Liver (tissue), 8 donors: ENCODE measurements at regions not wholly inside any gene's neighbourhood (a gene's known extent, or its start where the extent isn't known, plus 50 kb on each side); places are given as distances from the start of the nearest gene placed in this dataset.

Experiments used
- DNase-seq: peaks from one replicate; pipeline ENCODE4 v3.0.0-alpha.2; 2017; ENCODE audit warnings: low spot score
- H3K27ac ChIP-seq, 2 donors: one replicate each; pipeline ENCODE4 v1.7.0; 2013; ENCODE audit warnings: inconsistent platforms in 2 of 2, low read length in 2 of 2, control low read depth in 1 of 2, low read depth in 1 of 2, mild to moderate bottlenecking in 1 of 2
- H3K27me3 ChIP-seq, 4 donors: one replicate each; pipeline versions ENCODE4 v1.6.1 to v1.7.0; 2013; ENCODE audit warnings: low read length in 3 of 4, inconsistent platforms in 1 of 4, mild to moderate bottlenecking in 1 of 4, moderate library complexity in 1 of 4; ENCODE audit not compliant: control insufficient read depth in 4 of 4, insufficient read depth in 4 of 4
- H3K36me3 ChIP-seq, 4 donors: one replicate each; pipeline versions ENCODE4 v1.6.1 to v1.7.0; 2013; ENCODE audit warnings: low read length in 3 of 4, mild to moderate bottlenecking in 3 of 4, low read depth in 1 of 4, moderate library complexity in 1 of 4; ENCODE audit not compliant: control insufficient read depth in 4 of 4, insufficient read depth in 3 of 4
- H3K4me1 ChIP-seq, 4 donors: one replicate each; pipeline versions ENCODE4 v1.6.1 to v1.7.0; 2013; ENCODE audit warnings: low read length in 3 of 4, mild to moderate bottlenecking in 3 of 4, moderate library complexity in 1 of 4; ENCODE audit not compliant: control insufficient read depth in 4 of 4, insufficient read depth in 4 of 4
- H3K4me3 ChIP-seq, 3 donors: one replicate each; pipeline versions ENCODE4 v1.6.1 to v1.7.0; 2013; ENCODE audit warnings: low read length in 3 of 3, control low read depth in 1 of 3, low read depth in 1 of 3, mild to moderate bottlenecking in 1 of 3
- H3K9ac ChIP-seq, 2 donors: one replicate each; pipeline ENCODE4 v1.7.0; 2013; ENCODE audit warnings: low read length in 2 of 2, mild to moderate bottlenecking in 2 of 2, moderate library complexity in 2 of 2, control low read depth in 1 of 2, low read depth in 1 of 2
- H3K9me3 ChIP-seq, 4 donors: one replicate each; pipeline versions ENCODE4 v1.6.1 to v1.7.0; 2013; ENCODE audit warnings: low read length in 3 of 4; ENCODE audit not compliant: control insufficient read depth in 4 of 4
- EGR1 ChIP-seq, 2 donors: IDR thresholded peaks; 2 replicates each; pipeline ENCODE4 v1.6.1; 2016 to 2018; ENCODE audit warnings: antibody characterized with exemption in 2 of 2, low read depth in 2 of 2
- FOXA1 ChIP-seq: IDR thresholded peaks from 2 replicates; pipeline ENCODE4 v1.6.1; 2016; ENCODE audit warnings: antibody characterized with exemption
- FOXA2 ChIP-seq: IDR thresholded peaks from 2 replicates; pipeline ENCODE4 v1.6.1; 2016; ENCODE audit warnings: antibody characterized with exemption
- GABPA ChIP-seq, 2 donors: IDR thresholded peaks in 1 of 2; conservative IDR thresholded peaks in 1 of 2; 2 replicates each; pipeline ENCODE4 v1.6.1; 2016; ENCODE audit warnings: antibody characterized with exemption in 2 of 2, mild to moderate bottlenecking in 1 of 2, moderate library complexity in 1 of 2
- HNF4A ChIP-seq, 2 donors: conservative IDR thresholded peaks; 2 replicates each; pipeline ENCODE4 v1.6.1; 2016; ENCODE audit warnings: antibody characterized with exemption in 2 of 2, mild to moderate bottlenecking in 2 of 2
- HNF4G ChIP-seq: IDR thresholded peaks from 2 replicates; pipeline ENCODE4 v1.6.1; 2016; ENCODE audit warnings: antibody characterized with exemption
- JUND ChIP-seq, 2 donors: IDR thresholded peaks; 2 replicates each; pipeline ENCODE4 v1.6.1; 2016; ENCODE audit warnings: antibody characterized with exemption in 2 of 2
- NR2F2 ChIP-seq: IDR thresholded peaks from 2 replicates; pipeline ENCODE4 v1.6.1; 2016; ENCODE audit warnings: antibody characterized with exemption
- RAD21 ChIP-seq, 2 donors: IDR thresholded peaks; 2 replicates each; pipeline ENCODE4 v1.6.1; 2016; ENCODE audit warnings: antibody characterized with exemption in 2 of 2, mild to moderate bottlenecking in 2 of 2
- RXRA ChIP-seq, 2 donors: IDR thresholded peaks; 2 replicates each; pipeline ENCODE4 v1.6.1; 2017 to 2018; ENCODE audit warnings: antibody characterized with exemption in 2 of 2, mild to moderate bottlenecking in 1 of 2
- SP1 ChIP-seq: IDR thresholded peaks from 2 replicates; pipeline ENCODE4 v1.6.1; 2018; ENCODE audit warnings: antibody characterized with exemption, mild to moderate bottlenecking
- TAF1 ChIP-seq: conservative IDR thresholded peaks from 2 replicates; pipeline ENCODE4 v1.6.1; 2016; ENCODE audit warnings: antibody characterized with exemption, mild to moderate bottlenecking
- YY1 ChIP-seq: IDR thresholded peaks from 2 replicates; pipeline ENCODE4 v1.6.1; 2016; ENCODE audit warnings: antibody characterized with exemption, mild to moderate bottlenecking
- ZBTB33 ChIP-seq: IDR thresholded peaks from 2 replicates; pipeline ENCODE4 v1.6.1; 2016; ENCODE audit warnings: antibody characterized with exemption
- WGBS: extraction: QIAGEN DNeasy Blood & Tissue Kit; methylation state at CpG from one replicate; pipeline ENCODE4 v1.1.7; 2013; 5-methylcytosine and 5-hydroxymethylcytosine counted together
- TF ChIP-seq, protein P1 (sequence below): IDR thresholded peaks from 2 replicates; pipeline ENCODE4 v1.6.1; 2016; ENCODE audit warnings: antibody characterized with exemption
- TF ChIP-seq, protein P2 (sequence below): IDR thresholded peaks from 2 replicates; pipeline ENCODE4 v1.6.1; 2016; ENCODE audit warnings: antibody characterized with exemption
- TF ChIP-seq, protein P3 (sequence below): IDR thresholded peaks from 2 replicates; pipeline ENCODE4 v1.6.1; 2016; ENCODE audit warnings: antibody characterized with exemption, mild to moderate bottlenecking
- TF ChIP-seq, protein P4 (sequence below): fragments of 150-350 bp; IDR thresholded peaks from 2 replicates; pipeline ENCODE4 v1.5.1; 2017; ENCODE audit warnings: improper control_type of control experiment, low read depth, low read length; ENCODE audit not compliant: missing input control
- donor health status: healthy.
- donor health status: healthy.
- donor health status: healthy.
- donor health status: healthy.
- donor health status: healthy.

- TF ChIP-seq, protein P1, sequence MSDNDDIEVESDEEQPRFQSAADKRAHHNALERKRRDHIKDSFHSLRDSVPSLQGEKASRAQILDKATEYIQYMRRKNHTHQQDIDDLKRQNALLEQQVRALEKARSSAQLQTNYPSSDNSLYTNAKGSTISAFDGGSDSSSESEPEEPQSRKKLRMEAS = no peak
- TF ChIP-seq GABPA (IDR thresholded peaks at IDR 0.05 in 1 of 2, conservative IDR thresholded peaks at IDR 0.05 in 1 of 2) (no peak), FOXA2 (no peak)
Measured at GRCh38 chr5:39697881-39698280, 273.1 kb upstream of the DAB2 start (continued).

DNA sequence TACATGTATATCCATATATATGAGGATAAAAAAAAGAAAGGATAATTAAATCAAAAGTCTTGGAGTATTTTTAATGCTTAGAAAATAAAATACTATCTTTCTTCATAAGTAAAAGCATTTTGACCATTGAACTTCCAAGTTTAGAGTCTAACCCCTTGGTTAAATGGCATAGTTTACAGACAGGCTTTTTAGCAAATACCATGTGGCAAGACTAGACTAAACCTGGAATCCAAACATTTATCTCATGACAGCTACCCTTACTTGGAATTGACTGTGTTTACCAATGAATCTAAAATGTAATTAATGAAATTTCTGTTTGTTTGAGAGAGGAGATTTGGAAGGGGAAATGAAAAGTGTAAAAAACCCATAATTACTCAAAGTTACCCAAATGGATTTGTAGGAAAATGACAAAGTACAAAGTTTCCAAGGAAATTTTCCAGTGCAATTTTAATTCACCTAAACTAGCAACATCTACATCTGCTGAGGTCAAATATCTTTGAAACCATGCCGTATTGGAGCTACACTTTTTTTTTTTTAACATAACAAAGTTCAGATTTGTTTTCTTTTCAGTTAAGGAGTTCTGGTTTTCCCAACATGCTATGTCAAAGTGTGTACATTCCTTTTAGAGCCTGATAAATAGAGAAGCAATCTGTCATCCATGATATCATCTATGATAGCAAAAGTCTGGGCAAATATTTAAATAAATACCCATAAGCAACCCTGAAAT lies 272.1 kb upstream of the DAB2 start:
- Histone ChIP-seq H3K36me3 (no peaks in the 10 kb centered on the region), H3K4me1 (peaks cover 2 to 14% (median 8%) of the 10 kb centered on the region in 4 donors), H3K27ac (peak overlapping the region; percentile 3 to 47), H3K4me3 (no peak overlapping the region), H3K27me3 (no peaks in the 10 kb centered on the region), H3K9me3 (no peaks in the 10 kb centered on the region), H3K9ac (no peak overlapping the region)
- no peak for TF ChIP-seq HNF4G
- no peak for TF ChIP-seq TAF1
- TF ChIP-seq, protein P2, sequence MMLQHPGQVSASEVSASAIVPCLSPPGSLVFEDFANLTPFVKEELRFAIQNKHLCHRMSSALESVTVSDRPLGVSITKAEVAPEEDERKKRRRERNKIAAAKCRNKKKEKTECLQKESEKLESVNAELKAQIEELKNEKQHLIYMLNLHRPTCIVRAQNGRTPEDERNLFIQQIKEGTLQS = no peak
- TF ChIP-seq YY1 = no peak
- TF ChIP-seq, protein P3, sequence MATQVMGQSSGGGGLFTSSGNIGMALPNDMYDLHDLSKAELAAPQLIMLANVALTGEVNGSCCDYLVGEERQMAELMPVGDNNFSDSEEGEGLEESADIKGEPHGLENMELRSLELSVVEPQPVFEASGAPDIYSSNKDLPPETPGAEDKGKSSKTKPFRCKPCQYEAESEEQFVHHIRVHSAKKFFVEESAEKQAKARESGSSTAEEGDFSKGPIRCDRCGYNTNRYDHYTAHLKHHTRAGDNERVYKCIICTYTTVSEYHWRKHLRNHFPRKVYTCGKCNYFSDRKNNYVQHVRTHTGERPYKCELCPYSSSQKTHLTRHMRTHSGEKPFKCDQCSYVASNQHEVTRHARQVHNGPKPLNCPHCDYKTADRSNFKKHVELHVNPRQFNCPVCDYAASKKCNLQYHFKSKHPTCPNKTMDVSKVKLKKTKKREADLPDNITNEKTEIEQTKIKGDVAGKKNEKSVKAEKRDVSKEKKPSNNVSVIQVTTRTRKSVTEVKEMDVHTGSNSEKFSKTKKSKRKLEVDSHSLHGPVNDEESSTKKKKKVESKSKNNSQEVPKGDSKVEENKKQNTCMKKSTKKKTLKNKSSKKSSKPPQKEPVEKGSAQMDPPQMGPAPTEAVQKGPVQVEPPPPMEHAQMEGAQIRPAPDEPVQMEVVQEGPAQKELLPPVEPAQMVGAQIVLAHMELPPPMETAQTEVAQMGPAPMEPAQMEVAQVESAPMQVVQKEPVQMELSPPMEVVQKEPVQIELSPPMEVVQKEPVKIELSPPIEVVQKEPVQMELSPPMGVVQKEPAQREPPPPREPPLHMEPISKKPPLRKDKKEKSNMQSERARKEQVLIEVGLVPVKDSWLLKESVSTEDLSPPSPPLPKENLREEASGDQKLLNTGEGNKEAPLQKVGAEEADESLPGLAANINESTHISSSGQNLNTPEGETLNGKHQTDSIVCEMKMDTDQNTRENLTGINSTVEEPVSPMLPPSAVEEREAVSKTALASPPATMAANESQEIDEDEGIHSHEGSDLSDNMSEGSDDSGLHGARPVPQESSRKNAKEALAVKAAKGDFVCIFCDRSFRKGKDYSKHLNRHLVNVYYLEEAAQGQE = no peak
- TF ChIP-seq GABPA (IDR thresholded peaks at IDR 0.05 in 1 of 2, conservative IDR thresholded peaks at IDR 0.05 in 1 of 2) = no peak
- no peak for TF ChIP-seq SP1
- TF ChIP-seq, protein P1 = peak; percentile 29
- no peak for TF ChIP-seq RAD21 (IDR thresholded peaks at IDR 0.05)
- no peak for TF ChIP-seq RXRA (IDR thresholded peaks at IDR 0.05)
- no peak for TF ChIP-seq NR2F2
- peak; percentile 23 for TF ChIP-seq ZBTB33
- TF ChIP-seq EGR1 (IDR thresholded peaks at IDR 0.05; ENCODE audit: low read depth in 2 of 2) = no peak
- TF ChIP-seq FOXA2 = peak; percentile 13
- TF ChIP-seq FOXA1 = no peak
- peak in 1 of 2 donors; percentile 7 for TF ChIP-seq JUND (IDR thresholded peaks at IDR 0.05)
- TF ChIP-seq HNF4A (conservative IDR thresholded peaks at IDR 0.05) = peak; percentile 60 to 68
- TF ChIP-seq, protein P4, sequence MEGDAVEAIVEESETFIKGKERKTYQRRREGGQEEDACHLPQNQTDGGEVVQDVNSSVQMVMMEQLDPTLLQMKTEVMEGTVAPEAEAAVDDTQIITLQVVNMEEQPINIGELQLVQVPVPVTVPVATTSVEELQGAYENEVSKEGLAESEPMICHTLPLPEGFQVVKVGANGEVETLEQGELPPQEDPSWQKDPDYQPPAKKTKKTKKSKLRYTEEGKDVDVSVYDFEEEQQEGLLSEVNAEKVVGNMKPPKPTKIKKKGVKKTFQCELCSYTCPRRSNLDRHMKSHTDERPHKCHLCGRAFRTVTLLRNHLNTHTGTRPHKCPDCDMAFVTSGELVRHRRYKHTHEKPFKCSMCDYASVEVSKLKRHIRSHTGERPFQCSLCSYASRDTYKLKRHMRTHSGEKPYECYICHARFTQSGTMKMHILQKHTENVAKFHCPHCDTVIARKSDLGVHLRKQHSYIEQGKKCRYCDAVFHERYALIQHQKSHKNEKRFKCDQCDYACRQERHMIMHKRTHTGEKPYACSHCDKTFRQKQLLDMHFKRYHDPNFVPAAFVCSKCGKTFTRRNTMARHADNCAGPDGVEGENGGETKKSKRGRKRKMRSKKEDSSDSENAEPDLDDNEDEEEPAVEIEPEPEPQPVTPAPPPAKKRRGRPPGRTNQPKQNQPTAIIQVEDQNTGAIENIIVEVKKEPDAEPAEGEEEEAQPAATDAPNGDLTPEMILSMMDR = no peak
- no peak for DNase-seq
- 24% methylated on average over 1 of the region's 1 CpG for whole genome bisulfite sequencing
